ENCODE measurements at regions not wholly inside any gene's neighbourhood (a gene's known extent, or its start where the extent isn't known, plus 50 kb on each side); places are given as distances from the start of the nearest gene placed in this dataset.

DNA sequence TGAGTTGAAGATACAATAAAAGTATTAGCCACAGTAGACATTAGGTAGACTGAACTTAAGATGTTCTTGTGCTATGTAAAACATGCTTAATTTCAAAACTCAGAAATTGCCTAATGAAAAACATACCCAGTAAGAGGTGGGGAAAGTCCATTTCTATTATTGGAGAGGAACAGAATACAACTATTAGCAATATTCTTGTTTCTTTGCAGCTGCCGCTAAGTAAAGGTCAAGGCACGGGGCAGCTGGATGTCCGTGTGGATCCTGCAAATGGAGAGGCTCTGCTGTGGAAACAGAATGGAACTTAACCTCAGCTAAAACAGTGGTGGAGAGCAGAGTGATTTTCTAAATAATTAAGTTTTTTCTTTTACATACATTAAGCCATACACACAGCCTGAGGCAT is 139.2 kb upstream of the ARHGAP28 start:
- TF ChIP-seq CTCF (IDR thresholded peaks at IDR 0.05) = no peak
- no peak for TF ChIP-seq POLR2A (IDR thresholded peaks at IDR 0.05)
